PFSK-1 (cell line): ENCODE measurements at regions not wholly inside any gene's neighbourhood (a gene's known extent, or its start where the extent isn't known, plus 50 kb on each side); places are given as distances from the start of the nearest gene placed in this dataset.

ENCODE experiments used
- FOXP2 ChIP-seq: optimal IDR thresholded peaks from 2 replicates; pipeline ENCODE3; 2011; ENCODE audit warnings: borderline replicate concordance, control low read depth, inconsistent platforms; ENCODE audit not compliant: insufficient read depth; ENCODE audit errors: extremely low read length, extremely low read depth
- POLR2AphosphoS5 ChIP-seq: IDR thresholded peaks from 2 replicates; pipeline ENCODE4 v1.6.1; 2012; ENCODE audit warnings: low read depth, mild to moderate bottlenecking, control low read depth, low read length, moderate library complexity
- SIN3A ChIP-seq: IDR thresholded peaks from 2 replicates; pipeline ENCODE4 v1.6.1; 2012; ENCODE audit warnings: mild to moderate bottlenecking, low read length, moderate library complexity, borderline replicate concordance; ENCODE audit not compliant: insufficient read depth
- TAF1 ChIP-seq: IDR thresholded peaks from 2 replicates; pipeline ENCODE4 v1.6.1; 2012; ENCODE audit warnings: low read length, control low read depth, borderline replicate concordance; ENCODE audit not compliant: insufficient read depth
- TF ChIP-seq, protein P1 (sequence below), 2 experiments: IDR thresholded peaks; 2 replicates each; pipeline versions ENCODE4 v1.6.1 to v1.8.0; 2011 to 2012; ENCODE audit warnings: low read depth in 2 of 2, low read length in 2 of 2, control low read depth in 1 of 2, inconsistent platforms in 1 of 2, mild to moderate bottlenecking in 1 of 2, moderate library complexity in 1 of 2; ENCODE audit not compliant: insufficient read depth in 1 of 2

DNA sequence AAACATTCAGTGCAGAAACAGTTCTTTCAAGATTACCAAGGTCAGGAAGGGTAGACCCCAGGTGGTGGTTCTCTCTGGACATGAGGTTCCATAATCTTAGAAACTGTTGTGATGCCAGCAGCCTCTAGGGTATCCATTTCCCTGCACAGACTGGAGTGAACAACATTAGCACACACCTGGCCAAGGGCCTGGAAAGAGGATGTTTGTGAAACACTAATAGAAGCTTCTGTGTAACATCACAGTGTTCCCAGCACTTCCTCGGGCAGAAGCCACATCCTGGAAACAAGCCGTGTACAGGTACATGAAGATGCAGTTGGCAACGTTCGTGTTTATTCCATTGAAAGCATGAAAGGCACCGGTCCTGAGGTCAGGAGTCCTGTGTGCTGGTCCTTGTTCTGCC lies 598.2 kb upstream of the KLF4 start:
- TF ChIP-seq, protein P1, sequence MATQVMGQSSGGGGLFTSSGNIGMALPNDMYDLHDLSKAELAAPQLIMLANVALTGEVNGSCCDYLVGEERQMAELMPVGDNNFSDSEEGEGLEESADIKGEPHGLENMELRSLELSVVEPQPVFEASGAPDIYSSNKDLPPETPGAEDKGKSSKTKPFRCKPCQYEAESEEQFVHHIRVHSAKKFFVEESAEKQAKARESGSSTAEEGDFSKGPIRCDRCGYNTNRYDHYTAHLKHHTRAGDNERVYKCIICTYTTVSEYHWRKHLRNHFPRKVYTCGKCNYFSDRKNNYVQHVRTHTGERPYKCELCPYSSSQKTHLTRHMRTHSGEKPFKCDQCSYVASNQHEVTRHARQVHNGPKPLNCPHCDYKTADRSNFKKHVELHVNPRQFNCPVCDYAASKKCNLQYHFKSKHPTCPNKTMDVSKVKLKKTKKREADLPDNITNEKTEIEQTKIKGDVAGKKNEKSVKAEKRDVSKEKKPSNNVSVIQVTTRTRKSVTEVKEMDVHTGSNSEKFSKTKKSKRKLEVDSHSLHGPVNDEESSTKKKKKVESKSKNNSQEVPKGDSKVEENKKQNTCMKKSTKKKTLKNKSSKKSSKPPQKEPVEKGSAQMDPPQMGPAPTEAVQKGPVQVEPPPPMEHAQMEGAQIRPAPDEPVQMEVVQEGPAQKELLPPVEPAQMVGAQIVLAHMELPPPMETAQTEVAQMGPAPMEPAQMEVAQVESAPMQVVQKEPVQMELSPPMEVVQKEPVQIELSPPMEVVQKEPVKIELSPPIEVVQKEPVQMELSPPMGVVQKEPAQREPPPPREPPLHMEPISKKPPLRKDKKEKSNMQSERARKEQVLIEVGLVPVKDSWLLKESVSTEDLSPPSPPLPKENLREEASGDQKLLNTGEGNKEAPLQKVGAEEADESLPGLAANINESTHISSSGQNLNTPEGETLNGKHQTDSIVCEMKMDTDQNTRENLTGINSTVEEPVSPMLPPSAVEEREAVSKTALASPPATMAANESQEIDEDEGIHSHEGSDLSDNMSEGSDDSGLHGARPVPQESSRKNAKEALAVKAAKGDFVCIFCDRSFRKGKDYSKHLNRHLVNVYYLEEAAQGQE (IDR thresholded peaks at IDR 0.05; ENCODE audit: insufficient read depth in 1 of 2, low read depth in 2 of 2, low read length in 2 of 2): no peak
- TF ChIP-seq FOXP2: no peak
- TF ChIP-seq TAF1: no peak
- TF ChIP-seq SIN3A: no peak
- TF ChIP-seq POLR2AphosphoS5: no peak

DNA sequence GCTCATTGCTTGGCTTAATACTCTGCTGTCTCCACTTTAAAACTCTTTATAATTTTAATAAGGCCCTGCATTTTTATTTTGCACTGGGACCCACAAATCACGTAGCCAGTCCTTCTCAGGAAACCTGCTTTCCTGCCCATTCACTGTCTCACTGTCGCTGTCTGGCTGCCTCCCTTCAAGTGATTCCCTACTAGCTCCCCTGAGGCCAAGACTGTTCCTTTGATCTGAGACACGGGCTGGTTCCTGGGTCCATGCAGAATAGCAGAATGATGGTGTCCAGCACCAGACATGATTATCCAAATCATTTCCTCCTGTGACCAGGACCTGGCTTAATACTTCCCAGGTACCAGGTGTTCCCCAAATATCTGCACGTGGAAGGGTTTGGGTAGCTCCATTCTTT lies 597.1 kb upstream of the KLF4 start:
- no peak for TF ChIP-seq SIN3A
- TF ChIP-seq POLR2AphosphoS5: no peak
- TF ChIP-seq FOXP2: no peak
- no peak for TF ChIP-seq TAF1
- TF ChIP-seq, protein P1 (IDR thresholded peaks at IDR 0.05; ENCODE audit: insufficient read depth in 1 of 2, low read depth in 2 of 2, low read length in 2 of 2): no peak

DNA sequence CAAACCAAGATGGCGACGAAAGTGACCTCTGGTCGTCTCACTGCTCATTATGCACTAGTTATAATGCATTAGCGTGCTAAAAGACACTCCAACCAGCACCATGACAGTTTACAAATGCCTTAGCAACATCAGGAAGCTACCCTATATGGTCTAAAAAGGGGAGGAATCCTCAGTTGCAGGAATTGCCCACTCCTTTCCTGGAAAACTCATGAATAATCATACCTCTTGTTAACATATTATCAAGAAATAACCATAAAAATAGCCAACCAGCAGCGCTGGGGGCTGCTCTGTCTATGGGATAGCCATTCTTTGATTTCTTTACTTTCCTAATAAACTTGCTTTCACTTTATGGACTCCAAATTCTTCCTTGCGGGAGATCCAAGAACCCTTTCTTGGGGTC lies 595.7 kb upstream of the KLF4 start:
- TF ChIP-seq SIN3A (no peak), POLR2AphosphoS5 (no peak), FOXP2 (no peak), TAF1 (no peak)
- TF ChIP-seq, protein P1 (IDR thresholded peaks at IDR 0.05; ENCODE audit: insufficient read depth in 1 of 2, low read depth in 2 of 2, low read length in 2 of 2): no peak

DNA sequence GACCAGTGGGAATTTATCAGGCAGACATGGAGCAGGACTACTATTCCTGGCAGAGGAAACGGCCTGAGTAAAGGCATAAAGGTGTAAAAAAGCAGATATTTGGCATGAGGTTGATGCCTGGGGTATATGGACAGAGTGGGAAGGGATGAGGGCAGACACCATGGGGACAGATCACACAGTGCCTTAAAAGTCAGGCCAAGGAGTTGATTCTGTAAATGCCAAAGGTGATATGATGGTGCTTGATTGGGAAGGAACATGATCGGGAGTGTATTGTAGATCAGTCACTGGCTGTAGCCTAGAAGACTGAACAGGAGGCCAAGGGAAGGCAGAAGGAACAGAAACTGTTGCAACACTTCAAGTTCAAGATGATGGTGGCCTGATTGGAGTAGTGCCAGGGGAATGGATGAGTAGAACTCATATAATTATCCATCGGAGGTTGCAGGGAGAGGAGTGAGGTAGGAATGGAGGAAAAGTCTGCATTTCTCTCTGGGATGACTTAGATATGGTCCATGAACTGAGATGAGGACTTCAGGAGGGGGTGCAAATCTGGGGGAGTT lies 594.3 kb upstream of the KLF4 start:
- TF ChIP-seq SIN3A (no peak), FOXP2 (no peak), TAF1 (no peak)
- TF ChIP-seq, protein P1 (IDR thresholded peaks at IDR 0.05; ENCODE audit: insufficient read depth in 1 of 2, low read depth in 2 of 2, low read length in 2 of 2): no peak
